ENCODE measurements at regions not wholly inside any gene's neighbourhood (a gene's known extent, or its start where the extent isn't known, plus 50 kb on each side); places are given as distances from the start of the nearest gene placed in this dataset.

- TF ChIP-seq, protein P1, sequence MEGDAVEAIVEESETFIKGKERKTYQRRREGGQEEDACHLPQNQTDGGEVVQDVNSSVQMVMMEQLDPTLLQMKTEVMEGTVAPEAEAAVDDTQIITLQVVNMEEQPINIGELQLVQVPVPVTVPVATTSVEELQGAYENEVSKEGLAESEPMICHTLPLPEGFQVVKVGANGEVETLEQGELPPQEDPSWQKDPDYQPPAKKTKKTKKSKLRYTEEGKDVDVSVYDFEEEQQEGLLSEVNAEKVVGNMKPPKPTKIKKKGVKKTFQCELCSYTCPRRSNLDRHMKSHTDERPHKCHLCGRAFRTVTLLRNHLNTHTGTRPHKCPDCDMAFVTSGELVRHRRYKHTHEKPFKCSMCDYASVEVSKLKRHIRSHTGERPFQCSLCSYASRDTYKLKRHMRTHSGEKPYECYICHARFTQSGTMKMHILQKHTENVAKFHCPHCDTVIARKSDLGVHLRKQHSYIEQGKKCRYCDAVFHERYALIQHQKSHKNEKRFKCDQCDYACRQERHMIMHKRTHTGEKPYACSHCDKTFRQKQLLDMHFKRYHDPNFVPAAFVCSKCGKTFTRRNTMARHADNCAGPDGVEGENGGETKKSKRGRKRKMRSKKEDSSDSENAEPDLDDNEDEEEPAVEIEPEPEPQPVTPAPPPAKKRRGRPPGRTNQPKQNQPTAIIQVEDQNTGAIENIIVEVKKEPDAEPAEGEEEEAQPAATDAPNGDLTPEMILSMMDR (conservative IDR thresholded peaks at IDR 0.05), result no peak
- TF ChIP-seq EZH2 (IDR thresholded peaks at IDR 0.05; ENCODE audit: low read depth), result no peak
Measured at GRCh38 chr11:33982661-33983060, 68.9 kb upstream of the CAPRIN1 start.
